ENCODE measurements at regions not wholly inside any gene's neighbourhood (a gene's known extent, or its start where the extent isn't known, plus 50 kb on each side); places are given as distances from the start of the nearest gene placed in this dataset.

DNA sequence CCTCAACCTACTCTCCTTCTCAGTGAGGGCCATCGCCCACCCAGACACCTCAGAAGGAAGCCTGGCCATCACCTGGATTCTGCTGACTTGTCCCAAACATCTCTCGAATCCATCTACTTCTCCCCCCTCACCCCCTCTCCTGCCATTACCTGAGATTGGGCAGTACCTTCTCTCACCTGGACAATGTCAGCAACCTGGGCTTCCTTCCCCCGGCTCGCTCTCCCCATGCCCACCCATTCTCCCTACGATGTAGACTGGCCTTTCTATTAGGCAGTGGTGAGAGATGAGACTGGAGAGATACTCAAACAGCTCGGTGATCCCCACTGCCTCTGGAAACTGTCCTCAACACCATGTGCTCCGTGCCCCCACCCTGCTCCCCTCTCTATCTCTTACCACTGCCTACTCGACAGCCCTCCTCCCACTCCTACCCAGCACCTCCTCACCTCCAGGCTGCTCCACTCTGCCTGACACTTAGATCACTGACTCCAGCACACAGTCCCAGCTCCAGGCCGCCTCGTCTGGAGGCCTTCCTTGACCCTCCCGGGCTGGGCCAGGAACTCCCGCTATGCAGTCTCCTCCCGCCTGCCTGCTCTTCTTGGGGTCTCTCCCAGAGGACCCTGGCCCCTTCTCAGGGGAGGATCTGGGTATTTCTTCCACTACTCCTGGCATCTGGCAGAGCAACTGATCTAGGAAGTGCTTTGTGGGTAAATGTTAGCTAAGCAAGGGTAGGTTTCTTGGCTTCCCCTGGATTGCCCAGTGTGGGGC lies 235.8 kb upstream of the NLRP1 start:
- Mint-ChIP-seq H3K4me1 (ENCODE audit: low read depth) (no peaks in the 10 kb centered on the region), H3K4me3 (no peak overlapping the region), H3K27ac (no peak overlapping the region), H3K27me3 (ENCODE audit: low read depth) (no peaks in the 10 kb centered on the region), H3K36me3 (ENCODE audit: low read depth) (no peaks in the 10 kb centered on the region), H3K9me3 (no peaks in the 10 kb centered on the region)

DNA sequence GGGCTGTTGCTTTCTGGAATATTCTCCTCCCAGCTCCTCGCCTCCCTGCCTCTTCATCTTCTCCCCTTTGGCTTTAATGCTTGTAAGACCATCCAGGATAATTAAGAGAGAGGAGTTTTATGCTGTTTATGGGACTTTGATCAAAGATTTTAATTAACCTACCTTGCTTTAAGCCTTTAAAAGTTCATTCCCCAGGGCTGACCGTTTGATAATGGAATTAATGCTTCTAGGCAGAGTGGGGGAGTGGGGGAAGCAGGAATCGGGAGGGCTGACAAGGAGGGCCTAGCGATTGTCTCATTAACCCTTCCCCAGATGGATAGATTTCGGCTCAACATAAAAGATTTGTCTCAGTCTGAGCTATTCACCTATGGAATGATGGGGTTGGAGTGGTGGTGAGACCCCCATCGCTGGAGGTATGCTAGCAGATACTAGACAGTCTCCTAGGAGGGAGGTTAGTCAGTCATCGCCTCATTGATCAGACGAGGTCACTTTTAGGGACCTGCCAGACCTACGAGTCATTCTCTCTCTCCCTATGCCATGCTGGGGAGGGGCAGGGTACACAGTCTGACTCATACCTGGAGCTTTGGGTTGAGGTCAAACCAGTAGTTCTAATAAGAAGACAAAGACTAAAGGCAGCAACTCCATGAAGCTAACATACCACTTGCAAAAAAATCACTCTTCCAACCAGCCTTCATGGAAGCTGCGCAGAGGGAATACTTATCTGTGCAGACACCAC lies 236.6 kb upstream of the NLRP1 start:
- Mint-ChIP-seq H3K9me3 (no peaks in the 10 kb centered on the region), H3K27ac (no peak overlapping the region), H3K4me1 (ENCODE audit: low read depth) (no peaks in the 10 kb centered on the region), H3K27me3 (ENCODE audit: low read depth) (no peaks in the 10 kb centered on the region), H3K4me3 (no peak overlapping the region), H3K36me3 (ENCODE audit: low read depth) (no peaks in the 10 kb centered on the region)

DNA sequence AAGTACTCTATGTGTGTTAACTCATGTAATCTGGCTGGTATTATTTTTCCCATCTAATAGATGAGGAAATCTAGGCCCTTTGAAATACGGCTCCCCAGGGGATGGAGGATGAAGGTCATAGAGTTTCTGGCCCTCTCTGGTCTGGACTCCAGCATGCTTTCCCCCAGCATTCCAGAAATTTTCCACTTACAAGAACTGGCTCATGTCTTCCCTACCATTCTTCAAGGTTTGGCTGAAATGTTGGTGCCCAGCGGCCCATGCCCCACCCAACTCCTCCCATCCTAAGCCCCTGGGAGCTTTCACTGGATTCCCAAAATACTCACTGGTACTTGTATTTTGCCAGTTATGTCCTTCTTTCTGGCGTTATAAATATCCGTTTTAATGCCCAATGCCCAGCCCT lies 237.5 kb upstream of the NLRP1 start:
- Mint-ChIP-seq H3K36me3 (ENCODE audit: low read depth) (no peaks in the 10 kb centered on the region), H3K9me3 (no peaks in the 10 kb centered on the region), H3K27ac (no peak overlapping the region), H3K4me3 (no peak overlapping the region), H3K4me1 (ENCODE audit: low read depth) (no peaks in the 10 kb centered on the region), H3K27me3 (ENCODE audit: low read depth) (no peaks in the 10 kb centered on the region)

DNA sequence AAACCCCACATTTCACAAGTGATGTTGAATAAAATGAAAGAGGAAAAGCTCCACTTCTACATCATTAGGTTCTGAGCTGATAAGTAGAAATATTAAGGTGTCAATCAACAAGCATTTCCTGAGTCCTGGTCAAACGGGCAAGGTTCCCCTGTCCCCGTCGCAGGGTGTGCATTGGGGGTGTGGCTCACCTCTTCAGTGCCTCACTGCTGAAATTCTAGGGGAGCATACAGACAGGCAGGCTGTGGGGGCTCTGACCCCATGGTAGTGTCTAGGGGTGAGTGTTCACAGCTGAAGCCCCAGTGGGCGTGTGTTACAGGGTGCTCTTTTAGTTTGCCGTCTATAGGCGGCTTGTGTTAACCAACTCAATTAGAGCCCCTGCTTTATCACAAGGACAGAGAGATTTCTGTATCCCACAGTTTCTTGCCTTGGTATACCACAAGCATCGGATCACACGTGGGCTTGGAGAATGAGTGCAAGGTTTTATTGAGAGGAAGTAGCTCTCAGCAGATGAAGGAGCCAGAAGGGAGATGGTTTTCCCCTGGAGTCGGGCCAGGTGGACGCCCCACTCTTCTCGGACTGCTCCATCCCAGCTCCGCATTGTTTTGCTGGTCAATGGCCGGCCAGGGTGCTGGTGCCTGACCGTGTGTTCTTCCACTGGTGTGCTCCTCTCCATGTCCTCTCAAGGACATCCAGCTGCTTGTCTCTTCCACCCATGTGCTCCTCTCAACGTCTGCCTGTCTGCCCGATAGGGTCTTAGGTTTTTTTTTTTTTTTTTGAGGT lies 238.2 kb upstream of the NLRP1 start:
- H3K27ac Mint-ChIP-seq, result no peak overlapping the region
- no peaks in the 10 kb centered on the region for H3K36me3 Mint-ChIP-seq (ENCODE audit: low read depth)
- no peak overlapping the region for H3K4me3 Mint-ChIP-seq
- H3K4me1 Mint-ChIP-seq (ENCODE audit: low read depth), result no peaks in the 10 kb centered on the region
- H3K9me3 Mint-ChIP-seq, result no peaks in the 10 kb centered on the region
- no peaks in the 10 kb centered on the region for H3K27me3 Mint-ChIP-seq (ENCODE audit: low read depth)

DNA sequence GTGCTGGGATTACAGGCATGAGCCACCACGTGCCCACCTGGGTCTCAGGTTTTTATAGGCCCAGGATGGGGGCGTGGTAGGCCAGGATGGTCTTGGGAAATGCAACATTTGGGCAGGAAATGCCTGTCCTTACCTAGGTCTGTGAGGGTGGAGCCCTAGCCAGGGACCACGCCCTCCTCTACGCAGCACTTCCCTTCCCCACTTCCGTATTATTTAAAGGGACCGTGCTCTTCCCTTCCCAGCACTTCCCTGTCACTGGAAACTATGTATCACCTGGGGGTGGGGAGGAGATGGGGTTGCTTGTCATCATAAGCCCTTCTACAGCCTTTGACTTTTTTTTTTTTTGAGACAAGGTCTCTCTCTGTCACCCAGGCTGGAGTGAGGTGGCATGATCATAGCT lies 238.9 kb upstream of the NLRP1 start:
- H3K4me1 Mint-ChIP-seq (ENCODE audit: low read depth), result no peaks in the 10 kb centered on the region
- H3K27ac Mint-ChIP-seq, result no peak overlapping the region
- no peaks in the 10 kb centered on the region for H3K36me3 Mint-ChIP-seq (ENCODE audit: low read depth)
- H3K9me3 Mint-ChIP-seq, result no peaks in the 10 kb centered on the region
- no peak overlapping the region for H3K4me3 Mint-ChIP-seq
- H3K27me3 Mint-ChIP-seq (ENCODE audit: low read depth), result no peaks in the 10 kb centered on the region

DNA sequence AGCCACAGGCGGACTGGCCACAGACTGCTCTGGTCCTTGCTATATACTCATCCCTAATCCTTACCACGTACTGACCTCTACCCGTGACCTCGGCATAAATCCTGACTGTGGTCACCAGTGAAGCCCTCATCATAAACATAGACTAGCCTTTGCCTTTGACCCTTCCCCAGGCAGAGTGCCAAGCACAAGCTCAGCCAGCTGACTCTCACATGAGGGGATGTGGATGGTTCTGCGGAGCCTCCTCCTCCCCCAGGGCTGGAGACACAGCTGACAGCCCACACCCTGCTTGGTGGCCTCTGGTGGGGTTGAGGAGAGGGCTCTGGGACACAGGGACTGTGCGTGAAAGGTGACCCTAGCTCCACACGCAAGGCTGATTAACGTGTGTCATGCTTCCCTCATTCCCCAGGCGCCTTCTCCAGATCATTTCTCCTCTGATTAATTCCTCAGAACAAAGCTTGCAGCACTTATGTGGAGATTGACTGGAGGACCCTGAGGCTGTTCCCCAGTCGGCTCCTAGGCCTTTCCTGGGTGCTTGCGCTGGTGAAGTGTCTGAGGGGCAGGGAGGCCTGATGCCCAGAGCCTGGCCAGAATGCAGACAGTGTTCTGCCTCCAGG lies 241.5 kb upstream of the NLRP1 start:
- H3K9me3 Mint-ChIP-seq, result no peaks in the 10 kb centered on the region
- H3K36me3 Mint-ChIP-seq (ENCODE audit: low read depth), result no peaks in the 10 kb centered on the region
- peaks cover 10% of the 10 kb centered on the region for H3K27me3 Mint-ChIP-seq (ENCODE audit: low read depth)
- no peaks in the 10 kb centered on the region for H3K4me1 Mint-ChIP-seq (ENCODE audit: low read depth)
- no peak overlapping the region for H3K4me3 Mint-ChIP-seq
- H3K27ac Mint-ChIP-seq, result no peak overlapping the region

DNA sequence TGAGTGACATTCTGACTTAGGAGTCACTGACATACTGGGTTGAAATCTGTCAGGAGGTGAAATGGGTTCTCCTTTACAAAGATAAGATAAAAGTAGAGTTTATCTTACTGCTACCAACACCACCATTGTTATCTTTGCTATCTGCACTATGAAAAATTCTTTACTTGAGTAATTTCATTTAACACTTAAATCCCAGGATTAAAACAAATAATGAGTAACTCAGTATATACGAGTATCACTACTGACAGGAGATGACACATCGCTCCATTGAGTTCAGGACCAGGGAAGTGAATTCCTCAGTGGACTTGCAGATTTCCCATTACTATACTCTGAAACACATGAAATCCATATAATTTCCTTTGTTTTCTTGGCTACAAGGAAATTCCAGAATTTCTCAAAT lies 242.1 kb upstream of the NLRP1 start:
- Mint-ChIP-seq H3K27me3 (ENCODE audit: low read depth) (peaks cover 11% of the 10 kb centered on the region), H3K36me3 (ENCODE audit: low read depth) (no peaks in the 10 kb centered on the region), H3K9me3 (no peaks in the 10 kb centered on the region)

DNA sequence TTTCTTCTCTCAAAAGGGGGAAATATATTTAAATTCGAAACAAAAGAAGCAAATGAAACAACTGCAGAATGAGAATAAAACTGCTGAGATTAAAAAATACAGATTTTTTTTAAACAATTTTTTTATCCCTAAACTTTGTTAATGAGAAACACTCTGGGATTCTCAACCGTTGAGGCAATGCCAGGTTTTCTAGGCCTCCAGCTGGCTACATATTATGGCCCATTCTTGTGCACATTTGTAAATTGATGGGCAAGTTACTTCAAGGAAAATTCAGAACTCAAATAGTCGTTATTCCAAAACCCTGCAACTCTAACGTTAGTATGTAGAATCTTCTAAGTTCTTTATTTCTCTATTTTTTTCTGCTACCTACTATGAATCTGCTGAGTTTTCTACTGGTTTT lies 239.3 kb upstream of the WSCD1 start:
- Mint-ChIP-seq H3K4me1 (ENCODE audit: low read depth) (peaks cover 3% of the 10 kb centered on the region), H3K27ac (no peak overlapping the region), H3K27me3 (ENCODE audit: low read depth) (peaks cover 15% of the 10 kb centered on the region), H3K36me3 (ENCODE audit: low read depth) (no peaks in the 10 kb centered on the region), H3K4me3 (no peak overlapping the region), H3K9me3 (no peaks in the 10 kb centered on the region)

More for the DNA sequence above, 242.1 kb upstream of the NLRP1 start:
- H3K4me1 Mint-ChIP-seq (ENCODE audit: low read depth), result no peaks in the 10 kb centered on the region
- H3K27ac Mint-ChIP-seq, result no peak overlapping the region
- H3K4me3 Mint-ChIP-seq, result no peak overlapping the region

DNA sequence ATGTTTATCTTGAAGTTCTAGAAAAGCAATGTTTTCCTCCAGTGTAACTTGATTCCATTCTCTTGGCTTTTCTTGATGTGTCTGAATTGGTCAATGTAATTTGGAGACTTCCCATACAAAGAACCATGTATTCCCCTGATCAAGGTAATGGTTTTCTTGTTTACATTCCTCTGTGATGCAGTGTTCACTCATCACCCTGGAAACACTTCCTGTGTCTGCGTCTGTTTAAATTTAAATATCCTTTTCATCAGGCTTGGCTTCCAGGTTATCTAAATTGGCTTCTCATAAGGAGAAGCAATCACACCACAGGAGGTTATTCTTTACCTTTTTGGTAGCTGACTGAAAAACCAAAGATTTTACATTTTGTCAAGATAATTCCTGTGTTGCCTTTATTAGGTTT lies 237.3 kb upstream of the WSCD1 start:
- peaks cover 15% of the 10 kb centered on the region for H3K27me3 Mint-ChIP-seq (ENCODE audit: low read depth)
- H3K27ac Mint-ChIP-seq, result no peak overlapping the region
- H3K4me3 Mint-ChIP-seq, result no peak overlapping the region
- H3K36me3 Mint-ChIP-seq (ENCODE audit: low read depth), result no peaks in the 10 kb centered on the region
- peaks cover 3% of the 10 kb centered on the region for H3K4me1 Mint-ChIP-seq (ENCODE audit: low read depth)
- no peaks in the 10 kb centered on the region for H3K9me3 Mint-ChIP-seq

DNA sequence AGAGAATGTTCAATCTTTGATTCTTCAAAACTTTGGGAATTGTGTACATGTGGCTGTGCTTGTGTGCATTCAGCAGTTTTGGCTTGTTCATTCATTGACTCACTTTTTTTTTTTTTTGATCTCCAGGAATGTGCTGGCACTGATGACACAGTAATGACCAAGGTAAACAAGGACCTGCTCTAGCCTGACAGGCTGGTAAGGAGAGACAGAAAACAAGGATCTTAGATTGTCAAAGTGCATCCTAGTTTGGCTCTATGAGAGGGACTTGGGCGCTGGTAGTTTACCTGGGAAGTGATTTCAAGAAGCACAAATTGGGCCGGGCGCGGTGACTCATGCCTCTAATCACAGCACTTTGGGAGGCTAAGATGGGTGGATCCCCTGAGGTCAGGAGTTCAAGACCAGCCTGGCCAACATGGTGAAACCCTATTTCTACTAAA lies 233.1 kb upstream of the WSCD1 start:
- H3K9me3 Mint-ChIP-seq, result no peaks in the 10 kb centered on the region
- H3K36me3 Mint-ChIP-seq (ENCODE audit: low read depth), result no peaks in the 10 kb centered on the region
- H3K27me3 Mint-ChIP-seq (ENCODE audit: low read depth), result peaks cover 2% of the 10 kb centered on the region
- H3K27ac Mint-ChIP-seq, result no peak overlapping the region
- no peak overlapping the region for H3K4me3 Mint-ChIP-seq
- H3K4me1 Mint-ChIP-seq (ENCODE audit: low read depth), result peaks cover 3% of the 10 kb centered on the region

DNA sequence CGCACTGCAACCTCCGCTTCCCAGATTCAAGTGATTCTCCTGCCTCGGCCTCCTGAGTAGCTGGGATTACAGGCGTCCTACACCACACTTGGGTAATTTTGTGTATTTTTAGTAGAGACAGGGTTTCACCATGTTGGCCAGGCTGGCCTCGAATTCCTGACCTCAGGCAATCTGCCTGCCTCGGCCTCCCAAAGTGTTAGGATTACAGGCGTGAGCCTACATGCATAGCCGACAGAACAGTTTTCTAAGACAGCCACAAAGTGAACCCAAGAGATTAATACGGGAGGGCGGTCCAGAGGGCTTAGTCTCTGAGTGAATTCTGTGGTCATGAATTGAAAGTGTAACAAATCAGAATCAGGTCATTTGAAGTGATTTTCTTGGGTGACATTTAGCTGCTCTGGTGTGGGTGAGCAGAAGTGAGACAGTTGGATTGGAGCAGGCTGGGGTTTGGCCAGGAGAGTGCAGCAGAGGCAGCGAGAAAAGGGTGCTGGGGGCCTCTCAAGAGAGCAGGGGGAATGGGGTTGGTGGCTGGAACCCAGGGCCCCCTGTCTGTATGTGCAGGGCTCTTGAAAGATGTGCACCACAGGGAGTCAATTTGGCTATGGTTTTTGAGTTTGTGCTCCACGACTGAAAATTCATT lies 231.4 kb upstream of the WSCD1 start:
- H3K4me1 Mint-ChIP-seq (ENCODE audit: low read depth), result no peaks in the 10 kb centered on the region
- H3K4me3 Mint-ChIP-seq, result no peak overlapping the region
- H3K36me3 Mint-ChIP-seq (ENCODE audit: low read depth), result no peaks in the 10 kb centered on the region
- no peak overlapping the region for H3K27ac Mint-ChIP-seq
- no peaks in the 10 kb centered on the region for H3K27me3 Mint-ChIP-seq (ENCODE audit: low read depth)
- no peaks in the 10 kb centered on the region for H3K9me3 Mint-ChIP-seq

DNA sequence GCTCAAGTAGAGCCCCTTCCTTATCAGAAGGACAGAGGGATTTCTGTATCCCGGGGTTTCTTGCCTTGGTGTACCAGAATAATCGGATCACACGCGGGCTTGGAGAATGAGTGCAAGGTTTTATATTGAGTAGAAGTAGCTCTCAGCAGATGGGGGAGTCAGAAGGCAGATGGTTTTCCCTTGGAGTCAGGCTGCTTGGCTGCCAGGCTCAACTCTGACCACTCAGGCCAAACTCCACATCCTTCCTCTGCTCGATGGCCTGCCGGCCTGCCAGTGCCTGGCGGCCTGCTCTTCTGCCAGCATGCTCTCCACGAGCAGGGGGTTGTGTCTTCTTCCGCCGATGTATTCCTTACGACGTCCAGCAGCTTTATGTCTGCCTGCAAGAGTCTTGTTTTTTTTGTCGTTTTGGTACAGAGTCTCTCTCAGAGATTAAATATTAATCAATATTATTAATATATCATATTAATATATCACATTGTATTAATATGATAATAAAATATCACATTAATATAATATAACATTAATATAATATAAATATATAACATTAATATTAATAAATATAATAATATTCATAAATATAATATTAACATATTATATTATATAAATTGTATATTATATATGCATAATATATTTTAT lies 229.2 kb upstream of the WSCD1 start:
- Mint-ChIP-seq H3K27ac (no peak overlapping the region), H3K4me1 (ENCODE audit: low read depth) (no peaks in the 10 kb centered on the region), H3K9me3 (no peaks in the 10 kb centered on the region), H3K27me3 (ENCODE audit: low read depth) (no peaks in the 10 kb centered on the region), H3K36me3 (ENCODE audit: low read depth) (no peaks in the 10 kb centered on the region), H3K4me3 (no peak overlapping the region)

DNA sequence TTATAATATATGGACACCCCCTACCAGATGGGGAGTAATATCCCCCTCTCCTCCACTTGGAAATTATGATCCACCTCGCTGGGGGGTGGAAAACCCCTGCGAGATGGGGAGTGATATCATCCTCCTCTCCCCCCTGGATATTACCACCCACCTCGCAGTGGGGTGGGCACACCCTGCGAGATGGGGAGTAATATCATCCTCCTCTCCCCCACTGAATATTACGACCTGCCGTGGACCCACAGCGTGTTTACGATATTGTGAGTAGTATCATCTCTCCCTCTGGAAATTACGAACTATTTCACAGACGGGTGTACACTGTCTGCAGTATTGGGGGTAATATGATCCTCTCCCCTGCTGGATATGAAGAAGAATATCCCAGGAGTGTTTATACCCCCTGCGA lies 228.3 kb upstream of the WSCD1 start:
- H3K36me3 Mint-ChIP-seq (ENCODE audit: low read depth), result no peaks in the 10 kb centered on the region
- H3K27ac Mint-ChIP-seq, result no peak overlapping the region
- no peaks in the 10 kb centered on the region for H3K27me3 Mint-ChIP-seq (ENCODE audit: low read depth)
- no peaks in the 10 kb centered on the region for H3K9me3 Mint-ChIP-seq
- no peak overlapping the region for H3K4me3 Mint-ChIP-seq
- no peaks in the 10 kb centered on the region for H3K4me1 Mint-ChIP-seq (ENCODE audit: low read depth)

Data from T-helper 1 cell treated with Interleukin-12 subunit alpha and Interleukin-12 subunit beta and Interleukin-4 antibody, amounts not matched to agents 30 μg/mL and 1 μg/mL, for 36 hours (primary cell).